HCT116 (cell line): ENCODE measurements at regions not wholly inside any gene's neighbourhood (a gene's known extent, or its start where the extent isn't known, plus 50 kb on each side); places are given as distances from the start of the nearest gene placed in this dataset.

Experiments
- ATAC-seq: fragments of 200-7000 bp; cut with Tn5 transposase; 2 replicates; pipeline ENCODE4 v1.9.1; 2020; ENCODE audit warnings: mild to moderate bottlenecking, moderate library complexity
- BruUV-seq: library from RNA; stranded (reverse); fragments of 400-500 nt; replicated peaks from 2 replicates; lab custom pipeline; 2021; lab: Mats Ljungman, UMichigan
- CTCF ChIA-PET: fragments of 300-600 bp; sonication (Branson Sonifier 250); formaldehyde crosslinking; loops from one replicate; lab custom pipeline; 2021; ENCODE audit warnings: antibody characterized with exemption; lab: Charles Lee
- POLR2A ChIA-PET: fragments of 300-600, 350-600 bp; sonication (Branson Sonifier 250); formaldehyde crosslinking; loops from one replicate; lab custom pipeline; 2021; ENCODE audit warnings: antibody characterized with exemption; lab: Charles Lee
- RAD21 ChIA-PET, 2 experiments: fragments of 300-600 bp; sonication (Branson Sonifier 250); formaldehyde crosslinking; loops; one replicate each; lab custom pipeline; 2023; ENCODE audit warnings: low total read pairs in 2 of 2; ENCODE audit not compliant: uncharacterized antibody in 2 of 2, unreplicated experiment in 2 of 2, low non-redundant PET in 1 of 2; lab: Charles Lee
- DNase-seq: peaks from one replicate; pipeline ENCODE4 v3.0.0-alpha.2; 2010; ENCODE audit warnings: low read depth, low spot score
- H2AFZ ChIP-seq: fragments of 200-600 bp; shearing (Covaris generic), sonication (generic); 2 replicates; pipeline ENCODE4 v1.6.1; 2017; ENCODE audit warnings: low read depth, mixed run types, mixed read lengths, antibody characterized with exemption, low read length; ENCODE audit not compliant: poor library complexity, severe bottlenecking
- H3K27ac ChIP-seq: 2 replicates; pipeline ENCODE4 v1.5.1; 2012; ENCODE audit warnings: low read depth, low read length
- H3K27me3 ChIP-seq: fragments of 200-600 bp; sonication (generic); 2 replicates; pipeline ENCODE4 v1.6.1; 2016; ENCODE audit warnings: mixed run types, low read length, mixed read lengths; ENCODE audit not compliant: insufficient read depth
- H3K36me3 ChIP-seq, 2 experiments: fragments of 200-500 bp in 1 of 2; fragments of 200-600 bp in 1 of 2; sonication (Bioruptor generic) in 1 of 2; sonication (generic) in 1 of 2; 2 replicates each; pipeline versions ENCODE4 v1.5.1 to v1.6.1; 2014 to 2016; ENCODE audit warnings: low read length in 2 of 2, inconsistent platforms in 1 of 2, mixed read lengths in 1 of 2, mixed run types in 1 of 2; ENCODE audit not compliant: insufficient read depth in 2 of 2, control insufficient read depth in 1 of 2
- H3K4me1 ChIP-seq, 2 experiments: fragments of 200-600 bp in 1 of 2; sonication (generic) in 1 of 2; 2 replicates each; pipeline versions ENCODE4 v1.5.1 to v1.6.1; 2012 to 2017; ENCODE audit warnings: low read length in 2 of 2, inconsistent platforms in 1 of 2, mild to moderate bottlenecking in 1 of 2, mixed read lengths in 1 of 2, mixed run types in 1 of 2, moderate library complexity in 1 of 2; ENCODE audit not compliant: insufficient read depth in 2 of 2, control insufficient read depth in 1 of 2
- H3K4me2 ChIP-seq: fragments of 200-600 bp; sonication (generic); 2 replicates; pipeline ENCODE4 v1.6.1; 2017; ENCODE audit warnings: mixed run types, low read length, mixed read lengths
- H3K4me3 ChIP-seq, 2 experiments: fragments of 200-600 bp in 1 of 2; sonication (generic) in 1 of 2; replicated peaks in 1 of 2; 2 replicates each; pipeline ENCODE4 v1.5.1; 2011 to 2016; ENCODE audit warnings: low read length in 2 of 2, control low read depth in 1 of 2, low read depth in 1 of 2, mild to moderate bottlenecking in 1 of 2, mixed read lengths in 1 of 2, mixed run types in 1 of 2
- H3K79me2 ChIP-seq: fragments of 200-600 bp; sonication (generic); 2 replicates; pipeline ENCODE4 v1.6.1; 2017; ENCODE audit warnings: mild to moderate bottlenecking, mixed run types, low read length, moderate library complexity, mixed read lengths; ENCODE audit not compliant: insufficient read depth
- H3K9ac ChIP-seq: fragments of 200-600 bp; sonication (generic); 2 replicates; pipeline ENCODE4 v1.6.1; 2016; ENCODE audit warnings: low read length, mixed read lengths
- H3K9me2 ChIP-seq: fragments of 200-600 bp; sonication (generic), shearing (Covaris generic); 2 replicates; pipeline ENCODE4 v1.6.1; 2017; ENCODE audit warnings: mixed run types, mild to moderate bottlenecking, moderate library complexity; ENCODE audit not compliant: insufficient read depth
- H3K9me3 ChIP-seq, 2 experiments: fragments of 200-500 bp in 1 of 2; fragments of 200-600 bp in 1 of 2; sonication (Bioruptor generic) in 1 of 2; sonication (generic) in 1 of 2; 2 replicates each; pipeline ENCODE4 v1.6.1; 2014 to 2017; ENCODE audit warnings: low read length in 2 of 2, mixed read lengths in 2 of 2, inconsistent platforms in 1 of 2, low read depth in 1 of 2, mild to moderate bottlenecking in 1 of 2, mixed run types in 1 of 2, moderate library complexity in 1 of 2; ENCODE audit not compliant: control insufficient read depth in 1 of 2, insufficient read depth in 1 of 2
- H4K20me1 ChIP-seq: fragments of 200-600 bp; sonication (generic), shearing (Covaris generic); 2 replicates; pipeline ENCODE4 v1.6.1; 2017; ENCODE audit warnings: mixed run types, mild to moderate bottlenecking, moderate library complexity; ENCODE audit not compliant: insufficient read depth
- CBX3 ChIP-seq: IDR thresholded peaks from 2 replicates; pipeline ENCODE4 v1.6.1; 2012; ENCODE audit warnings: low read depth
- CEBPB ChIP-seq: IDR thresholded peaks from 2 replicates; pipeline ENCODE4 v1.6.1; 2012; ENCODE audit warnings: low read depth
- EZH2 ChIP-seq: fragments of 200-600 bp; sonication (generic); IDR thresholded peaks from 2 replicates; pipeline ENCODE4 v1.6.1; 2017; ENCODE audit warnings: antibody characterized with exemption, mixed run types
- EZH2phosphoT487 ChIP-seq: fragments of 200-600 bp; IDR thresholded peaks from 2 replicates; pipeline ENCODE4 v1.6.1; 2018; ENCODE audit warnings: antibody characterized with exemption, borderline replicate concordance
- FOSL1 ChIP-seq: IDR thresholded peaks from 2 replicates; pipeline ENCODE4 v1.6.1; 2012; ENCODE audit warnings: low read depth
- POLR2A ChIP-seq: IDR thresholded peaks from 2 replicates; pipeline ENCODE4 v1.7.0; 2011; ENCODE audit warnings: borderline replicate concordance; ENCODE audit not compliant: insufficient read depth, insufficient read length; ENCODE audit errors: extremely low read depth
- RAD21 ChIP-seq: IDR thresholded peaks from 2 replicates; pipeline ENCODE4 v1.6.1; 2012; ENCODE audit warnings: low read depth, mild to moderate bottlenecking
- SRF ChIP-seq: IDR thresholded peaks from 2 replicates; pipeline ENCODE4 v1.6.1; 2012; ENCODE audit warnings: low read depth
- YY1 ChIP-seq: IDR thresholded peaks from 2 replicates; pipeline ENCODE4 v1.6.1; 2011; ENCODE audit warnings: low read length, low read depth, moderate library complexity, mild to moderate bottlenecking; ENCODE audit not compliant: insufficient replicate concordance; ENCODE audit errors: extremely low read depth
- intact Hi-C: fragments of 100-400 bp; cut with micrococcal nuclease; formaldehyde crosslinking; loops from 2 replicates; pipeline ENCODE4 v1.10.0; 2022
- TF ChIP-seq, protein P1 (sequence below): IDR thresholded peaks from 2 replicates; pipeline ENCODE4 v1.6.1; 2012; ENCODE audit warnings: low read depth
- TF ChIP-seq, protein P2 (sequence below): IDR thresholded peaks from 2 replicates; pipeline ENCODE4 v1.6.1; 2012

DNA sequence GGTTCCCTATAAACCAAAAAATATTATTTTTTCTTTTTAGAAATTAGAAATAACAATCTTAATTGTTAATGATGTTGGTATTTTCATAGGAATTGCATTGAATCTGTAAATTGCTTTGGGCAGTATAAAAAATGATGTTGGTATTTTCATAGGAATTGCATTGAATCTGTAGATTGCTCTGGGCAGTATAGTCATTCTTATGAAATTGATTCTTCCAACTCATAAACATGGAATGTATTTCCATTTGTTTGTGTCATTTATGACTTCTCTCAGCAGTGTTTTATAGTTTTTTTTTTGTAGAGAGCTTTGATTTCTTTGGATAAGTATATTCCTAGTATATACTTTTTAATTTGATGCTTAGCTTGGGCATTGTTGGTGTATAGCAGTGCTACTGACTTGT, 82.0 kb upstream of the NT5C1B start:
- Histone ChIP-seq H3K27me3 (no peaks in the 10 kb centered on the region), H3K4me1 (no peaks in the 10 kb centered on the region), H3K4me3 (no peak overlapping the region), H3K9me2 (no peaks in the 10 kb centered on the region), H3K27ac (no peak overlapping the region), H4K20me1 (no peaks in the 10 kb centered on the region), H2AFZ (no peak overlapping the region), H3K4me2 (no peak overlapping the region), H3K36me3 (no peaks in the 10 kb centered on the region), H3K9ac (no peak overlapping the region), H3K9me3 (0 out of 4 replicates have a peak, but pooled peaks cover 0 to 4% of the 10 kb centered on the region in 2 experiments), H3K79me2 (no peaks in the 10 kb centered on the region)
- CTCF ChIA-PET = no interaction called here
- intact Hi-C loops = no loop called here
- RAD21 ChIA-PET = no interaction called here
- TF ChIP-seq EZH2 = no peak
- TF ChIP-seq FOSL1 = no peak
- no peak for TF ChIP-seq RAD21
- no peak for TF ChIP-seq CEBPB
- TF ChIP-seq, protein P1, sequence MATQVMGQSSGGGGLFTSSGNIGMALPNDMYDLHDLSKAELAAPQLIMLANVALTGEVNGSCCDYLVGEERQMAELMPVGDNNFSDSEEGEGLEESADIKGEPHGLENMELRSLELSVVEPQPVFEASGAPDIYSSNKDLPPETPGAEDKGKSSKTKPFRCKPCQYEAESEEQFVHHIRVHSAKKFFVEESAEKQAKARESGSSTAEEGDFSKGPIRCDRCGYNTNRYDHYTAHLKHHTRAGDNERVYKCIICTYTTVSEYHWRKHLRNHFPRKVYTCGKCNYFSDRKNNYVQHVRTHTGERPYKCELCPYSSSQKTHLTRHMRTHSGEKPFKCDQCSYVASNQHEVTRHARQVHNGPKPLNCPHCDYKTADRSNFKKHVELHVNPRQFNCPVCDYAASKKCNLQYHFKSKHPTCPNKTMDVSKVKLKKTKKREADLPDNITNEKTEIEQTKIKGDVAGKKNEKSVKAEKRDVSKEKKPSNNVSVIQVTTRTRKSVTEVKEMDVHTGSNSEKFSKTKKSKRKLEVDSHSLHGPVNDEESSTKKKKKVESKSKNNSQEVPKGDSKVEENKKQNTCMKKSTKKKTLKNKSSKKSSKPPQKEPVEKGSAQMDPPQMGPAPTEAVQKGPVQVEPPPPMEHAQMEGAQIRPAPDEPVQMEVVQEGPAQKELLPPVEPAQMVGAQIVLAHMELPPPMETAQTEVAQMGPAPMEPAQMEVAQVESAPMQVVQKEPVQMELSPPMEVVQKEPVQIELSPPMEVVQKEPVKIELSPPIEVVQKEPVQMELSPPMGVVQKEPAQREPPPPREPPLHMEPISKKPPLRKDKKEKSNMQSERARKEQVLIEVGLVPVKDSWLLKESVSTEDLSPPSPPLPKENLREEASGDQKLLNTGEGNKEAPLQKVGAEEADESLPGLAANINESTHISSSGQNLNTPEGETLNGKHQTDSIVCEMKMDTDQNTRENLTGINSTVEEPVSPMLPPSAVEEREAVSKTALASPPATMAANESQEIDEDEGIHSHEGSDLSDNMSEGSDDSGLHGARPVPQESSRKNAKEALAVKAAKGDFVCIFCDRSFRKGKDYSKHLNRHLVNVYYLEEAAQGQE = no peak
- TF ChIP-seq SRF = no peak
- ATAC-seq = no peak
- no TSS peak for BruUV-seq
- POLR2A ChIA-PET = no interaction called here
- no peak for DNase-seq

DNA sequence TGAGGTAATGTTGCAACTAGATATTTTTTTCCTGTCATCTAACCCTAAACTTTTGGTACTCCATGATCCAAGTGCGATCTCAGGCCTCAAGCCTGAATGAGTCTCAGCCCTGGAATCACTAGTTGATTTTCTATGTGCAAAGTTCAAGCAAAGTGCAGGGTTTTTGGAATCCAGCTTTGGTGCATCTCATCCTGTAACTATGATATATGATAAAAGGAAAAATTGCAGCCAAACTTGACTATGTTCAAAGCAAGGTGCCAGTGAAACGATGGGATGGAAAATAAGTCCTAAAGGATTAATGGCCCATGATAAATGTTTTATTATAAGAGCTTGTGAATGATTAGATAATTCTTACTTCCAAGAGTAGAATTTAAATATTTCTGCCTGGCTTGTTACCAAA, 78.9 kb upstream of the NT5C1B start:
- no peaks in the 10 kb centered on the region for H3K9me2 ChIP-seq
- BruUV-seq = no TSS peak
- H3K4me1 ChIP-seq = no peaks in the 10 kb centered on the region
- CTCF ChIA-PET = no interaction called here
- no peak overlapping the region for H3K4me2 ChIP-seq
- H3K27me3 ChIP-seq = no peaks in the 10 kb centered on the region
- intact Hi-C loops = no loop called here
- DNase-seq (no peak), ATAC-seq (no peak)
- no peak overlapping the region for H3K4me3 ChIP-seq
- POLR2A ChIA-PET = no interaction called here
- no peaks in the 10 kb centered on the region for H3K36me3 ChIP-seq
- no peak overlapping the region for H3K9ac ChIP-seq
- no peaks in the 10 kb centered on the region for H3K9me3 ChIP-seq
- RAD21 ChIA-PET = no interaction called here
- H3K27ac ChIP-seq = no peak overlapping the region
- no peak overlapping the region for H2AFZ ChIP-seq
- no peaks in the 10 kb centered on the region for H3K79me2 ChIP-seq
- no peaks in the 10 kb centered on the region for H4K20me1 ChIP-seq
- TF ChIP-seq, protein P2, sequence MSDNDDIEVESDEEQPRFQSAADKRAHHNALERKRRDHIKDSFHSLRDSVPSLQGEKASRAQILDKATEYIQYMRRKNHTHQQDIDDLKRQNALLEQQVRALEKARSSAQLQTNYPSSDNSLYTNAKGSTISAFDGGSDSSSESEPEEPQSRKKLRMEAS = no peak
- TF ChIP-seq YY1 (no peak), CBX3 (no peak), POLR2A (no peak), RAD21 (no peak), EZH2 (no peak), EZH2phosphoT487 (no peak)
- TF ChIP-seq, protein P1 = no peak
